ENCODE measurements at regions not wholly inside any gene's neighbourhood (a gene's known extent, or its start where the extent isn't known, plus 50 kb on each side); places are given as distances from the start of the nearest gene placed in this dataset.

- no peaks in the 10 kb centered on the region for H3K4me1 ChIP-seq (ENCODE audit: insufficient read depth, low read length)
- H3K9me3 ChIP-seq (ENCODE audit: low read length): no peaks in the 10 kb centered on the region
- H3K4me3 ChIP-seq (ENCODE audit: low read depth in 1 of 2, low read length in 2 of 2): no peak overlapping the region
- H3K9ac ChIP-seq (ENCODE audit: low read length): no peak overlapping the region
- H3K27me3 ChIP-seq (ENCODE audit: control insufficient read depth in 1 of 2, insufficient read depth in 2 of 2, low read length in 2 of 2): no peaks in the 10 kb centered on the region
- H3K36me3 ChIP-seq (ENCODE audit: insufficient read depth, low read length): no peaks in the 10 kb centered on the region
- no peak overlapping the region for H3K27ac ChIP-seq (ENCODE audit: low read depth, low read length)
Measured at GRCh38 chr5:135279328-135279727, 119.7 kb downstream of the MACROH2A1 start.

GRCh38 chr5:135276151-135276550 is 122.9 kb downstream of the MACROH2A1 start:
- H3K36me3 ChIP-seq (ENCODE audit: insufficient read depth, low read length): no peaks in the 10 kb centered on the region
- H3K9ac ChIP-seq (ENCODE audit: low read length): no peak overlapping the region
- H3K4me3 ChIP-seq (ENCODE audit: low read depth in 1 of 2, low read length in 2 of 2): no peak overlapping the region
- H3K27ac ChIP-seq (ENCODE audit: low read depth, low read length): no peak overlapping the region
- no peaks in the 10 kb centered on the region for H3K9me3 ChIP-seq (ENCODE audit: low read length)
- no peaks in the 10 kb centered on the region for H3K27me3 ChIP-seq (ENCODE audit: control insufficient read depth in 1 of 2, insufficient read depth in 2 of 2, low read length in 2 of 2)
- no peaks in the 10 kb centered on the region for H3K4me1 ChIP-seq (ENCODE audit: insufficient read depth, low read length)

- H3K27me3 ChIP-seq (ENCODE audit: control insufficient read depth in 1 of 2, insufficient read depth in 2 of 2, low read length in 2 of 2): no peaks in the 10 kb centered on the region
- H3K27ac ChIP-seq (ENCODE audit: low read depth, low read length): no peak overlapping the region
Measured at GRCh38 chr5:135273212-135273611, 125.8 kb downstream of the MACROH2A1 start.

GRCh38 chr5:135272311-135272805 is 126.7 kb downstream of the MACROH2A1 start:
- peaks cover 15% of the 10 kb centered on the region for H3K4me1 ChIP-seq (ENCODE audit: insufficient read depth, low read length)
- H3K27ac ChIP-seq (ENCODE audit: low read depth, low read length): no peak overlapping the region
- H3K27me3 ChIP-seq (ENCODE audit: control insufficient read depth in 1 of 2, insufficient read depth in 2 of 2, low read length in 2 of 2): no peaks in the 10 kb centered on the region
- H3K4me3 ChIP-seq (ENCODE audit: low read depth in 1 of 2, low read length in 2 of 2): no peak overlapping the region
- H3K36me3 ChIP-seq (ENCODE audit: insufficient read depth, low read length): no peaks in the 10 kb centered on the region
- H3K9me3 ChIP-seq (ENCODE audit: low read length): no peaks in the 10 kb centered on the region
- H3K9ac ChIP-seq (ENCODE audit: low read length): no peak overlapping the region

More at GRCh38 chr5:135273212-135273611, 125.8 kb downstream of the MACROH2A1 start:
- Histone ChIP-seq H3K4me1 (ENCODE audit: insufficient read depth, low read length) (peaks cover 15% of the 10 kb centered on the region), H3K9me3 (ENCODE audit: low read length) (no peaks in the 10 kb centered on the region), H3K9ac (ENCODE audit: low read length) (no peak overlapping the region), H3K36me3 (ENCODE audit: insufficient read depth, low read length) (no peaks in the 10 kb centered on the region), H3K4me3 (ENCODE audit: low read depth in 1 of 2, low read length in 2 of 2) (no peak overlapping the region)

GRCh38 chr5:135271533-135272310 is 127.3 kb downstream of the MACROH2A1 start:
- H3K27ac ChIP-seq (ENCODE audit: low read depth, low read length): no peak overlapping the region
- no peaks in the 10 kb centered on the region for H3K9me3 ChIP-seq (ENCODE audit: low read length)
- no peak overlapping the region for H3K4me3 ChIP-seq (ENCODE audit: low read depth in 1 of 2, low read length in 2 of 2)
- no peaks in the 10 kb centered on the region for H3K36me3 ChIP-seq (ENCODE audit: insufficient read depth, low read length)
- H3K4me1 ChIP-seq (ENCODE audit: insufficient read depth, low read length): peaks cover 15% of the 10 kb centered on the region
- H3K9ac ChIP-seq (ENCODE audit: low read length): no peak overlapping the region
- no peaks in the 10 kb centered on the region for H3K27me3 ChIP-seq (ENCODE audit: control insufficient read depth in 1 of 2, insufficient read depth in 2 of 2, low read length in 2 of 2)

- Histone ChIP-seq H3K9ac (ENCODE audit: low read length) (no peak overlapping the region), H3K27ac (ENCODE audit: low read depth, low read length) (peak overlapping the region; percentile 74), H3K36me3 (ENCODE audit: insufficient read depth, low read length) (no peaks in the 10 kb centered on the region), H3K9me3 (ENCODE audit: low read length) (no peaks in the 10 kb centered on the region), H3K4me3 (ENCODE audit: low read depth in 1 of 2, low read length in 2 of 2) (no peak overlapping the region), H3K4me1 (ENCODE audit: insufficient read depth, low read length) (peaks cover 15% of the 10 kb centered on the region), H3K27me3 (ENCODE audit: control insufficient read depth in 1 of 2, insufficient read depth in 2 of 2, low read length in 2 of 2) (no peaks in the 10 kb centered on the region)
Measured at GRCh38 chr5:135269931-135270421, 129.1 kb downstream of the MACROH2A1 start.

- H3K4me1 ChIP-seq (ENCODE audit: insufficient read depth, low read length): peaks cover 15% of the 10 kb centered on the region
- H3K36me3 ChIP-seq (ENCODE audit: insufficient read depth, low read length): no peaks in the 10 kb centered on the region
- no peaks in the 10 kb centered on the region for H3K27me3 ChIP-seq (ENCODE audit: control insufficient read depth in 1 of 2, insufficient read depth in 2 of 2, low read length in 2 of 2)
- H3K9ac ChIP-seq (ENCODE audit: low read length): no peak overlapping the region
- no peak overlapping the region for H3K4me3 ChIP-seq (ENCODE audit: low read depth in 1 of 2, low read length in 2 of 2)
- no peaks in the 10 kb centered on the region for H3K9me3 ChIP-seq (ENCODE audit: low read length)
- peak overlapping the region; percentile 74 for H3K27ac ChIP-seq (ENCODE audit: low read depth, low read length)
Measured at GRCh38 chr5:135269199-135269598, 129.8 kb downstream of the MACROH2A1 start.

- Histone ChIP-seq H3K27me3 (ENCODE audit: control insufficient read depth in 1 of 2, insufficient read depth in 2 of 2, low read length in 2 of 2) (no peaks in the 10 kb centered on the region), H3K4me3 (ENCODE audit: low read depth in 1 of 2, low read length in 2 of 2) (no peak overlapping the region), H3K9ac (ENCODE audit: low read length) (no peak overlapping the region), H3K27ac (ENCODE audit: low read depth, low read length) (no peak overlapping the region), H3K9me3 (ENCODE audit: low read length) (no peaks in the 10 kb centered on the region), H3K4me1 (ENCODE audit: insufficient read depth, low read length) (peaks cover 15% of the 10 kb centered on the region), H3K36me3 (ENCODE audit: insufficient read depth, low read length) (no peaks in the 10 kb centered on the region)
Measured at GRCh38 chr5:135266975-135267374, 132.1 kb downstream of the MACROH2A1 start.

- Histone ChIP-seq H3K9ac (ENCODE audit: low read length) (no peak overlapping the region), H3K27ac (ENCODE audit: low read depth, low read length) (no peak overlapping the region), H3K4me3 (ENCODE audit: low read depth in 1 of 2, low read length in 2 of 2) (no peak overlapping the region), H3K4me1 (ENCODE audit: insufficient read depth, low read length) (peaks cover 15% of the 10 kb centered on the region), H3K36me3 (ENCODE audit: insufficient read depth, low read length) (no peaks in the 10 kb centered on the region), H3K9me3 (ENCODE audit: low read length) (no peaks in the 10 kb centered on the region), H3K27me3 (ENCODE audit: control insufficient read depth in 1 of 2, insufficient read depth in 2 of 2, low read length in 2 of 2) (no peaks in the 10 kb centered on the region)
Measured at GRCh38 chr5:135266303-135266635, 132.8 kb downstream of the MACROH2A1 start.

- Histone ChIP-seq H3K9ac (ENCODE audit: low read length) (no peak overlapping the region), H3K27me3 (ENCODE audit: control insufficient read depth in 1 of 2, insufficient read depth in 2 of 2, low read length in 2 of 2) (no peaks in the 10 kb centered on the region), H3K9me3 (ENCODE audit: low read length) (no peaks in the 10 kb centered on the region), H3K27ac (ENCODE audit: low read depth, low read length) (no peak overlapping the region), H3K4me3 (ENCODE audit: low read depth in 1 of 2, low read length in 2 of 2) (no peak overlapping the region), H3K36me3 (ENCODE audit: insufficient read depth, low read length) (no peaks in the 10 kb centered on the region), H3K4me1 (ENCODE audit: insufficient read depth, low read length) (peaks cover 15% of the 10 kb centered on the region)
Measured at GRCh38 chr5:135265497-135266302, 133.3 kb downstream of the MACROH2A1 start.
